ENCODE measurements at regions not wholly inside any gene's neighbourhood (a gene's known extent, or its start where the extent isn't known, plus 50 kb on each side); places are given as distances from the start of the nearest gene placed in this dataset.

- Mint-ChIP-seq H3K27me3 (ENCODE audit: unreplicated experiment) (peaks cover under 1% of the 10 kb centered on the region), H3K27ac (ENCODE audit: unreplicated experiment) (no peak overlapping the region), H3K36me3 (ENCODE audit: unreplicated experiment) (peaks cover 4% of the 10 kb centered on the region), H3K4me3 (ENCODE audit: unreplicated experiment) (no peak overlapping the region), H3K4me1 (ENCODE audit: low read depth, unreplicated experiment) (no peaks in the 10 kb centered on the region), H3K9me3 (ENCODE audit: unreplicated experiment) (peaks cover 2% of the 10 kb centered on the region)
- TF ChIP-seq CTCF (IDR thresholded peaks at IDR 0.05; ENCODE audit: partially characterized antibody, unreplicated experiment): no peak
- DNase-seq: no peak
These were observed 281.4 kb downstream of the PAX3 start for GRCh38 chr2:222017252-222017850.

GRCh38 chr2:222013889-222014288 is 284.9 kb downstream of the PAX3 start:
- no peak for TF ChIP-seq CTCF (IDR thresholded peaks at IDR 0.05; ENCODE audit: partially characterized antibody, unreplicated experiment)
- Mint-ChIP-seq H3K4me3 (ENCODE audit: unreplicated experiment) (no peak overlapping the region), H3K27me3 (ENCODE audit: unreplicated experiment) (no peaks in the 10 kb centered on the region), H3K4me1 (ENCODE audit: low read depth, unreplicated experiment) (no peaks in the 10 kb centered on the region), H3K27ac (ENCODE audit: unreplicated experiment) (no peak overlapping the region), H3K36me3 (ENCODE audit: unreplicated experiment) (peaks cover 4% of the 10 kb centered on the region), H3K9me3 (ENCODE audit: unreplicated experiment) (peaks cover 2% of the 10 kb centered on the region)
- DNase-seq: no peak

- DNase-seq: no peak
- H3K9me3 Mint-ChIP-seq (ENCODE audit: unreplicated experiment): peaks cover 2% of the 10 kb centered on the region
- H3K36me3 Mint-ChIP-seq (ENCODE audit: unreplicated experiment): peaks cover 4% of the 10 kb centered on the region
- no peaks in the 10 kb centered on the region for H3K4me1 Mint-ChIP-seq (ENCODE audit: low read depth, unreplicated experiment)
- H3K4me3 Mint-ChIP-seq (ENCODE audit: unreplicated experiment): no peak overlapping the region
- TF ChIP-seq CTCF (IDR thresholded peaks at IDR 0.05; ENCODE audit: partially characterized antibody, unreplicated experiment): no peak
- no peak overlapping the region for H3K27ac Mint-ChIP-seq (ENCODE audit: unreplicated experiment)
- peaks cover 3% of the 10 kb centered on the region for H3K27me3 Mint-ChIP-seq (ENCODE audit: unreplicated experiment)
These were observed 298.5 kb downstream of the PAX3 start for GRCh38 chr2:222000326-222000725.

- Mint-ChIP-seq H3K27ac (ENCODE audit: unreplicated experiment) (no peak overlapping the region), H3K27me3 (ENCODE audit: unreplicated experiment) (peaks cover 3% of the 10 kb centered on the region), H3K4me1 (ENCODE audit: low read depth, unreplicated experiment) (no peaks in the 10 kb centered on the region), H3K36me3 (ENCODE audit: unreplicated experiment) (peaks cover 4% of the 10 kb centered on the region), H3K9me3 (ENCODE audit: unreplicated experiment) (peaks cover 2% of the 10 kb centered on the region), H3K4me3 (ENCODE audit: unreplicated experiment) (no peak overlapping the region)
- DNase-seq: no peak
- no peak for TF ChIP-seq CTCF (IDR thresholded peaks at IDR 0.05; ENCODE audit: partially characterized antibody, unreplicated experiment)
These were observed 299.1 kb downstream of the PAX3 start for GRCh38 chr2:221999717-222000116.

GRCh38 chr2:221999166-221999565 is 299.6 kb downstream of the PAX3 start:
- DNase-seq: no peak
- no peak overlapping the region for H3K4me3 Mint-ChIP-seq (ENCODE audit: unreplicated experiment)
- no peaks in the 10 kb centered on the region for H3K4me1 Mint-ChIP-seq (ENCODE audit: low read depth, unreplicated experiment)
- TF ChIP-seq CTCF (IDR thresholded peaks at IDR 0.05; ENCODE audit: partially characterized antibody, unreplicated experiment): no peak
- H3K9me3 Mint-ChIP-seq (ENCODE audit: unreplicated experiment): peaks cover 2% of the 10 kb centered on the region
- no peak overlapping the region for H3K27ac Mint-ChIP-seq (ENCODE audit: unreplicated experiment)
- H3K27me3 Mint-ChIP-seq (ENCODE audit: unreplicated experiment): peaks cover 3% of the 10 kb centered on the region
- peaks cover 4% of the 10 kb centered on the region for H3K36me3 Mint-ChIP-seq (ENCODE audit: unreplicated experiment)

Data from glutamatergic neuron (in vitro differentiated cells).